GM21381 (cell line): ENCODE measurements at regions not wholly inside any gene's neighbourhood (a gene's known extent, or its start where the extent isn't known, plus 50 kb on each side); places are given as distances from the start of the nearest gene placed in this dataset.
"Not testable (repeated sequence)": the region's sequence is repeated elsewhere in the genome, so short reads cannot be mapped to it uniquely, and the experiment has no call there.

Source experiments
- ATAC-seq: cut with Tn5 transposase; IDR thresholded peaks from one replicate; pipeline ENCODE4 v1.9.1; 2021; ENCODE audit warnings: mild to moderate bottlenecking, moderate library complexity; ENCODE audit not compliant: unreplicated experiment

DNA sequence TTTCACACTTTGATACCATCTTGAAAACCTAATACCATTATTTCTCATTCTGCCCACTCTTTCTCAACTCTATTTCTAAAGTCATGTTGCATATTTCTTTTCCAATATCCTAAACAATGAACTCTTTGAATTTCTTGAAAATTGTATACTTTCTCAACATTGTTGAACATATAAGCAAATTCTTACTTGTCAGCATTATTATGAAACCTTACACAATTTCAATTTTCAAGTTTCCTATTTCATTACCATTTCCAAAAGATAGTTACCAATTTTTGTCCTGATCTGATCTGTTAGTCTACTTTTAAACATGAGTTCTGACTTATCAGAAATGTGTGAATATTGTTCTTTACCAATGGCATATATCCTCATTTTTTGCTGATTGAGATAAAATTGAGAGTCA, 806.3 kb upstream of the IGFBP7 start:
- ATAC-seq = no peak

DNA sequence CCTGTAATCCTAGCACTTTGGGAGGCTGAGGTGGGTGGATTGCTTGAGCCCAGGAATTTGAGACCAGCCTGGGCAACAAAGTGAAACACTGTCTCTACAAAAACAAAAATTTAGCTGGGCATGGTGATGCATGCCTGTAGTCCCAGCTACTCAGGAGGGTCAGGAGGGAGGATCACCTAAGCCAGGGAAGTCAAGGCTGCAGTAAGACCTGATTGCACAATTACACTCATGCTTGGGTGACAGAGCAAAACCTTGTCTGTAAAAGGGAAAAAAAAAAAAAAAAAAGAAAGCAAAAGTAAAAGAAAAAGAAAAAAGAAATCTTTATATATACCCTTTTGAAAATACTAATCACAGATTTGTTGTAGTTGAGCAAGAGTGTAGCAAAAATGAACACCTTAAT, 801.0 kb upstream of the IGFBP7 start:
- ATAC-seq = no peak

DNA sequence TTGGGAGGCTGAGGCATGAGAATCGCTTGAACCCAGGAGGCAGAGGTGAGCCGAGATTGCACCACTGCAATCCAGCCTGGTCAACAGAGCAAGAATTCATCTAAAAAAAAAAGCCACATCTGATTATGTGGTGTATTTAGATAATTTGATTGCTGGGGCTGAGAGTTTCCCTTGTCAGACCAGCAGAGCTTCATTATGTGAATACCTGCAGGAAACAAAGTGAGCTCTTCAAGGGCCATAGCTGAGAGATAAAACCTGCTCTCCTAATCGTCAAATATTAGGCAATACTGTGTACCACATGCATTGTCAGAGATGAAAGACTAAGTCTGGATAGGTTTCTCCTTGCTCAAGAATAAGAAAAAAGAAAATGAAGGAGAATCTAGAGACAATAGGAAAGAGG, 800.0 kb upstream of the IGFBP7 start:
- ATAC-seq = no peak

DNA sequence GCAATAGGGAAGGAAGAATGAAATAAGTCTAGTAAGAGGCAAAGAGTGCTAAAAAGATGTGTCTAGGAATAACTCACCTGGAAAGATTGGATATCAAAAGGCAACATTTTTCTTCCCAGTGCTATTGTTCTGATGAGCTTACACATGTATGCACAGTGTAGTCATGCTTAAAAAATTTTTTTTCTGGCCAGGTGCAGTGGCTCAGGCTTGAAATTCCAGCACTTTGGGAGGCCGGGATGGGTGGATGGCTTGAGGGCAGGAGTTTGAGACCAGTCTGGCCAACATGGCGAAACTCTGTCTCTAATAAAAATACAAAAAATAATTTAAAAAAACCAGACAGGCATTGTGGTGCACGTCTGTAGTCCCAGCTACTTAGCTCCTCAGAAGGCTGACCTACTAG, 795.8 kb upstream of the IGFBP7 start:
- no peak for ATAC-seq

DNA sequence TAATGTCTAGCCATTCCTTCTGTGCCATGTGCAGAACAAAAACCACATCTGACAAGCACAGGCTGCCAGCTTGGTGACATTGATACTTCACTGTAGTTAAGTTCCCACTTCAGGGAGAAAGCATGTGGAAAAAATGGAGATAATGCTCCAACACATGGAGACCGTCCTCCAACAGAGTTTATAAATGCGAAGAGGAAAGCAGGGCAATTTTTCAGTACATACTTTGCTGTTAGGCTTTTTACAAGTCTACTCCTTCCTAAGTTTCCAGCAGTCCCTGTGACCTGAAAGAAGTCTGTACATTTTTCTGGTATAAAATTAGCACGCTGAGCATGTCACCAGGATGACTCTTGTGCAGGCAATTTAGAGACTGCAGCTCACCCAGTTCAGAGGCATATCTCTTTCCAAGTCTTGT, 766.9 kb upstream of the IGFBP7 start:
- no peak for ATAC-seq

DNA sequence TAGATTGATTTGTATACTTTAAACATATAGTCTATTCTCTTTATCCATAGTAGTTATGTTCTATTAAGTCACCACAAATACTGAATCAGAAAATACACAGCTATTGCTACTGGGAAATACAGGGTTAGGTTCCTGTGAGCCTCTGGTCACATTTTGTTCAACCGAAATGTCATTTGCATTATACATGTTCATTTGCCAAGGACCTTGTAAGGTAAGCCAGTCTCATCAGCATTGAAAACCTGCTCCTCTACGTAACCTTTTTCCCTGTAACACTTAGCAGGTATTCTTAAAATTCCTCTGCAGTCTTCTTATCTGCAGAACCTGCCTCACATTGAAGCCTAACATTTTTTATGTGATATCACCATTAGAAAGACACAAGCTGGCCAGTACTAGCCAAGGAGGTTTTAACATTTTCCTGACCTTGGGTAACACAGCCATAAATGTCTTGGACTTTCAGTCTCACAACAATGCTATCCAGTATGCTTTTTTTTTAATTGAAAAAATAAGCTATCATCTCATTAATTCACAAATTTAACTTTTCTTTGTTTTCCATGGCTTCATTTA, 765.7 kb upstream of the IGFBP7 start:
- ATAC-seq = no peak

DNA sequence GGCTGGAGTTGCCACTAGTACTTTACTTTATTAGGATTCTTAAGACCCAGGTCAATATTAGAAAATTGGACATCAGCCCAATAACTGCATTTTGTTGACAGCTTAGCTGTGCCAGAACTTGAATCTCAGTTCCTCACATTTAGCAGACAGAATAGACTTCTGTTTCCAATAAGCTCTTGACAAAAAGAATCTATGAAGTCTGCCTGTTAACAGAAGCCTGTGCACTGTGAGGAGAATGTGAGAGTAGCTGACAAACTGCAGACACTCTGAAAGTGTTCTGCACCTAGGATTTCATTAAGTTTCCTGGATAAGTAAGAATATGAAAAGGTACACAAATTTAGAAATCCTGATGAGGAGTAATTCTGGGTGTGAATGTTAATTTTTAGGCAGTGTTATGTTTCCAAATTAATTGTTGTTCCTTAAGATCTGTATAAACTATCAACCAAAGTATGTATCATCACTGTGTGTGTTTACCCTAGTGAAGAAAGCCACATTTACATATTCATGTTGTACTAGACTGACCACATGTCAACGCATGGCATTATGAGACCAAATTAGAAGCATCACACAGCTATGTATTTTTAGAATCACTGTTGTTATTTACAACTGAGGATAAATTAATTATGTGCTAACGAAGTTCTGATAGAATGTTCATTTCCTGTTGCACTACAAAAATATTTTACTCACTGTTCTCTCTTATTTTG, 756.4 kb upstream of the IGFBP7 start:
- no peak for ATAC-seq

DNA sequence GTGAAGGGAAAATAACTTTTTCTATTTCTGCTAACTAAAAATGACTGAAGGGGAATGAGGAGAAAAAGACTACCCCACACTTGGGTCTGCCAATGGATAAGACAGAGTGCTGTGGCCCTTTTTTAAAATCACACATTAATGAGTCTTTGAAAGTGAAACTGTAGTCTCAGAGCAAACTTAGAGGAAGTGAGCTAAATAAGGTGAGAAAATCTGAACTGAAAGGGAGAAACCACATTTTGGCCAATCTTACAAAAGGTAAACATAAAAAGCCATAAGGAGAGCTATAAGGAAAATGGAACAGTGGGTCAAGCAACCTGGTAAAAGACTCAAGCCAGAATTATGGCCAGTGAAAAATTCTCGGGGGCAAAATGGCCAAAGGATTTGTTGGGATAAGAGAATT, 755.1 kb upstream of the IGFBP7 start:
- peak; percentile 85 for ATAC-seq

DNA sequence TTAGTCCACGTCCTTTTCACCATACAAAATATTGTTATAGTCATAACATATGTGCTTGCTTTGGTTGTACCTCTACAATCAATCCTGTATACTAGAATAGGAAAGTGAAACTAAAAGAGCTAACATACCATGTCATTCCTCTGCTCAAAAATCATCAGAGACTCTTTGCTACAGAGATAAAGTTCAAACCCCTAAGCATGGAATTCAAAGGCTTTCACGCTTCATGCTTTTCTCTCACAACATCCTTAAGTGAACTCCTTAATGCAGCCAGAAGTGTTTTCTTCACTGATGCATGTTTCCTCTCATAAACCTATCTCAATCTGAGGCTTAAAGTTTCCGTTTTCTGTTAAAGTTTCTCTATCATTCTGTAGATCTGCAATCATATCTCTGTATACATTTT, 744.6 kb upstream of the IGFBP7 start:
- peak; percentile 56 for ATAC-seq

DNA sequence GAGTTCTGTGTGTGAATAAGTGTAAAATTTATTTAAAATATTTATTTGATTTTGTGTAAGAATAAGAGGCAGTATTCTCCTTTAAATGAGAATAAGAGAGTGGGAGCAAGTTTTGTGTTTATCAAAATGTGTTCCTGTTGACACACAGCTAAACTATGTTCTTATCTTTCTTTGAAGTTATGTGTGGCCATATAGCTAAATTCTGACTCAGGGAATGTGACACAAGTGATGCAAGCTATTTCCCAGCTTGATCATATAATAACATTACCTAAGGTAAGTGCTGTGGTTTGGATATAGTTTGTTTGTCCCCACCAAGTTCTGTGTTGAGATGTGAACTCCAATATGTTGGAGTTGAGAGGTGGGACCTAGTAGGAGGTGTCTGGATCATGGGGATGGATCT, 740.0 kb upstream of the IGFBP7 start:
- no peak for ATAC-seq

DNA sequence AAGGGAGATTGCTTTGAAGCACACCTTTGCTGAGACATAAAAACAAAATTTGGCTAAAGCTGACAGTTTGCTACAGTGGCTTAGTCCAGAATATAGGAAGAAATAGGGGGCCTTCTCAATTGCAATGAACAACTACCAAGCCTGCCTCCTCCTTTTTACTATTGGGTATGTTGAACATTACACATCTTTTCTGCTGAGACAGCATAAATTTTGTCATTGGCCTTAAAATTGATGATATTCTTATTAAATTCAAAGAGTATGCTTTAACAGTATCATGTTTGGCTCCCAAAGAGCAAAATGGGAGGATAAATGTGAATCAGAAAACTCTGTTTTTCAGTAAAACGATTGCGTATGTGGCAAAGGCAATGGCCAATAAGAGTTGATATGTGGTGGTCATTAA, 721.9 kb upstream of the IGFBP7 start:
- ATAC-seq = no peak

DNA sequence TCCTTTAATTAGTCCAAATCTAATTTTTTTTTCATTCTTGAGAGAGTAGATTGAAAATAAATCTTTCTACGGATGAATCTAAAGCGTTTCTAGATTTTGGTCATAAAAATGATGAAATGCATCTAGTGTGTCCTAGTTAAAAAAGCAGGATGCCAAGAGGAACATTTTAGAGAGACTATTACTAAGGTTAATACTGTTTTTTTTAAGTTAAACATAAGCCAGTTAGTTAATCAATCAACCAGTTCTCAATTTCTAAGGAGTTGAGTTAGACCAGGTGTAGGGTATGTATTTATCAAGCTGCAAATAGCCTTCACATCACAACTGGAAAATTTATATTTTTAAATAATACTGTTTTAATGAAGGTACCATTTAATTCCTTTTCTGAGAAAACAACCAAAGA, 679.5 kb upstream of the IGFBP7 start:
- no peak for ATAC-seq

DNA sequence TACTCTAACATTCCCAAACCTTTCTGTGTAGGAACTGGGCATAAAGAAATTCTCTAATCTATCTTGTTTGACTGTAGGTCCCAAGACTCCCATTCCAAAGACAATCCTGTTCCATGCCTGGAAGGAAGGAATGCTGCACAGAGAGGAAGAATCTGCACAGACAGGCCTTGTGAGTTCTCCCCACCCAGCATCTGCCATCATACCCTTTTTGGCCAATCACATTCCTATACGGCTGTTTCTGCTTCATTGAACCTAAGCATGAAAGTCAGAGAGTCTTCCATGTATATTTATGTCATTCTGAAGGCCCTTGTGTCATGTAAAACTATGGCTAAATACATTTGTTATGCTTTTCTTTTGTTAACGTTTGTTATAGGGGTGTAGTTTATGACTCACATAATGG, 667.7 kb upstream of the IGFBP7 start:
- ATAC-seq = no peak

DNA sequence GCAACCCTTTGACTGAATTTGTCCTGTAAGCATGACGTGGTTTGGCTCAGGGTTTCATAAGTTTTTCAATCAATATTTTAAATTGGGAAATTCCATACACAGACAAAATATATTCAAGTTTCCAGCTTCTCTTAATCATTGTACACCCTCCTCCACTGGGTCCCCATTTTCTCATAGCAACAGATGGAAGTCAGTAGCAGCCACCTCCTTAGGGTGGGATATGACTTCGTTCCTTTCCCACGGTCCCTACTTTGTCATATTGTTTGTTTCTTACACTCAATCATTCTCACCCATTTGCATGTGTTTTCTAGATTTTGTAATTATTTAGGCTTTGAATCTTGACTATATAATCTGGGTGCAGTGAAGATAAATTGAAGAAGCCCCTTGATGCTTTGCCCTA, 664.5 kb upstream of the IGFBP7 start:
- ATAC-seq = no peak

DNA sequence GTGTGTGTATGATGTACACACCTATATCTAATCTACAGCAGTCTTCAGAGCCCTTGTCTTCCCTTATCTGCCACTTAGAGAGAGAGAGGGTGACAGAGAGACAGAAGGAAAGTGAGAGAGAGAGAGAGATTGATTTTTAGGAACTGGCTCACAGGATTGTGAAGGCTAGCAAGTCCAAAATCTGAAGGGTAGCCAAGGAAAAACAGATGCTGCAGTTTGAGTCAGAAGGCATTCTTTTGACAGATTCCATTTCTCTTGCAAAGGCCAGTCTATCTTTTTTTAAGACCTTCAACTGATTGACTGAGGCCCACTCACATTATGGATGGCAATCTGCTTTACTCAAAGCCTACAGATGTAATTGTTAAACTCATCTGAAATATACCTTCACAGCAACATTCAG, 664.0 kb upstream of the IGFBP7 start:
- ATAC-seq = no peak

DNA sequence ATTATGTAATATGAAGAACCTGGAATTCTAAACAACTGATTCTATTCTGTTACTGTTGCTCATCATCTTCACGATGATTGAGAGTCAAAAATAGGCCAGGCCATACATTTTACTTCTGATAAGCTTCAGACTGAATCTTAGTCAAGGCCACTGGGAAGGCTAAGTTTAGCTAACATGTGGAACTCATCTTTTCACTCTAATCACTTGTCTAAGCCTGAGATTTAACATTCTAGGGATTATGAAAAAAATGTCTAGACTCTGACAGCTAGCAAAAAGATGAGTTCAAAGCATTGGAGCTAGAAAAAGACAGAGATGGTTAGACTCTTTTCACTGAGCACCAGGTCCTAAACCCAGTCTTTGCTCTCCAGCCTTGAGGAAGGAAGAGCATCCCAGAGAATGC, 656.2 kb upstream of the IGFBP7 start:
- no peak for ATAC-seq

DNA sequence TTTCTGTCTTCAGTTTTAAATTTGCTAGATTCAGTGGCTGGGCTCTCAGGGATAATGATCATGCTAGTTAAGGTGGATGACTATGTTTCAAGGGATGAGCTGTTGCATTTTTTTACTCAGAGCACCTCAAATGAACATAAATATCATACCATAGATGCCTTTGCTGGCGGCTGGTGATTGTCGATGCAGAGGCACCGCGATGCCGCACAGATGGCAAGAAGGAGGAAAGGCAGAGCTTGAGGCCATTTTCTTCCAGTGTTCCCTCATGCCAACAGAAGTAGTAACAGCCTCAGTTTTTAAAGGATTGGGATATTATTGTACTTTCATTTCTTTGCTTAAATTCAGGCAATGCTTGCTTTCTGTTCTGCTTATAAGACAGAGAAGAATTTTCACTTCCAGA, 654.7 kb upstream of the IGFBP7 start:
- no peak for ATAC-seq

DNA sequence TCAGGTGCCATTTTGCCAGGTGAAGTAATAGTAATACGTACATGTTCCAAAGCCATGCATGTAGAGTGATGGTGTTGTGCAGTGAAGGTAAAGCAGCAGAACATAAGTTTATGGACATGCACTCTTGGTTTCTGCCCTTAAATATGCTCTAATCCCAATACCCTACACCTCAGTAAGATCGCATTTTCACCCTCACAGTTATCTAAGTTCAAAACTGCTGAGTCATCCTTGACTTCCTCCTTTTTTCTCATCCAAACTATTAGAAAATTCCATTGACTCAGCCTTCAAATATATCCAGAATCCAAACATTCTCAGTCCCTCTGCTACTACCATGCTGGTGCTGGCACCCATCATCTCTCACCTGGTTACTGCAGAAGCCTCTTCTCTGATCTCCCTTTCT, 652.9 kb upstream of the IGFBP7 start:
- no peak for ATAC-seq

DNA sequence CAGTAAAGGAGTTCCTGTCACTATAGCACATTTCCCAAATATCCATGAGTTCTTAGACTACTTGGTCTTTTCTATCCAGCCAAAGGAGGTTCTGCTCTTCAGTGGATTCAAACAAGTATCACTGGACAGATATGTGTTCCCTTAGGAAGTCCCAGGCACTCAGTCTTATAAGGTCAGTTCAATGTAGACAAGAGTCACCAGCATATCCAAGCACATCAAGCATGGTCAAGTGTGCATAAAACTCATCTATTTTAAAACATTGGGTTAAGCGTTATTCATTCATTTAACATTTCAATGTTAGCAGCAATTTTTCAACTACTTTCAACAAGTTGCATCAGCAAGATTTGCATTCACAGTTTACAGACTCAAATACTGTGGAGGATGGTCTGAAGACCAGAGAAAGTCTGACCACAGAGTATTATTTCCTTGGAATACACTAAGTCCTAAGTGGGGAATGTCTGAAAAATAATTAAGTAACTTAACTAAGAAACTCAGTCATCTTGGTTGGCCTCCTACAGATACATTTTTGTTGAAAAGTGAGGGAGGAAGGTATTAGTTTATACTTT, 630.5 kb upstream of the IGFBP7 start:
- no peak for ATAC-seq

DNA sequence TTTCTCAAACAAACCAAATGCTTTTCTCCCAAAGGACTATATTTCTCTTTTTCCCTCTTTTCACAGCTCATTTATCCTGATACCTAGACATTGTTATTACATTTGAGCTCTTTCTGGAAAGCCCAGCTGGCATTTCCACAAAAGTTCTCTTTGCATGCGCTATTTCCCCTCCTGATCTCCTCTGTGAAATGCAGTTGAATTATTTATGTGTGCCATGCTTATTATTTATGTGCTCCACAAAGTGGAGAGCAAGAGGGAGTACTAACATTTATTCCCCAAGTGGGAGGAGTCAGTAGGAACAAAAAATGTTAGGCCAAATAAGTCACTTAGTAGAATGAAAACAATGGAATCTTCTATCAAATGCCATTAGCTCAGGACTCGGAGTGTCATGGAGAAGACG, 626.6 kb upstream of the IGFBP7 start:
- no peak for ATAC-seq

DNA sequence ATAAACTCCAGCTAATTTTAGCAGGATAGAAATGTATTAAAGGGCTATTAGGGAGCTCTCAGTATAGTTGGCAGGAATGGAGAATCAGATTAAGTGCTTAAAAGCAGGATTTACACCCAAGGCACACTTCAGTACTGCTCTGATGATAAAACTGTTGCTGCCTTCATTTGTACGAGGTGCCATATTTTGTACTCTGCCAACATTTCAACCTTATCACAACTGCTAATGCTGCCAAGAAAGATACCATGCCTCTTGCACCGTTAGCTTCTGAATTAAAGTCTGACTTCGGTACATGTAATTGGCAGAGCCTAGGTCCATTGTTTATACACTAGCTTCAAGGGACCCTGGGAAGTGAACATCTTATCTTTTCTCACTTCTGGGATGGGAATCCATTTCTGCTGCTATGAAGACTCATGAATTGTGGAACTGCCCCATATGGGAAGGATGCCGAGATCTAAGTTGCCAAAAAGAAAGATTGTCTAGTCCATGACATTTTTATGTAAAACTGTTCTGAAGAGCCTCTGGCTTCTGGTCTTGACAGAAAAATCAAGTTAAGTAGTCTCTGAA, 624.0 kb upstream of the IGFBP7 start:
- ATAC-seq = no peak

DNA sequence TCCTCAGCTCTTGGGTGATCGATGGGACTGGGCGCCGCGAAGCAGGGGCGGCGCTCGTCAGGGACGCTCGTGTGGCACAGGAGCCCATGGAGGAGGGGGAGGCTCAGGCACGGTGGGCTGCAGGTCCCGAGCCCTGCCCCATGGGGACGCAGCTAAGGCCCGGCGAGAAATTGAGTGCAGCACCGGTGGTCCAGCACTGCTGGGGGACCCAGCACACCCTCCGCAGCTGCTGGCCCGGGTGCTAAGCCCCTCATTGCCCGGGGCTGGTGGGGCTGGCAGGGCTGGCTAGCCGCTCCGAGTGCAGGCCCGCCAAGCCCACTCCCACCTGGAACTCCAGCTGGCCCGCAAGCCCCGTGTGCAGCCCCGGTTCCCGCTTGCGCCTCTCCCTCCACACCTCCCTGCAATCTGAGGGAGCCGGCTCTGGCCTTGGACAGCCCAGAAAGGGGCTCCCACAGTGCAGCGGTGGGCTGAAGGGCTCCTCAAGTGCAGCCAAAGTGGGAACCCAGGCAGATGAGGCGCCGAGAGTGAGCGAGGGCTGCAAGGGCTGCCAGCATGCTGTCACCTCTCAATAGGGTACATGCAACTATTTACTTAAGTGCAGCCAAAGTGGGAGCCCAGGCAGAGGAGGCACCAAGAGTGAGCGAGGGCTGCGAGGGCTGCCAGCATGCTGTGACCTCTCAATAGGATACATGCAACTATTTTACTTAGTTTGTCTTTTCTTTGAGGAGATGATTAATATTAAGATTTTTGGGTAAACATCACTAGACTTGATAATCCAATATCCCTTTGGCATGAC, 619.8 kb upstream of the IGFBP7 start:
- ATAC-seq = not testable (repeated sequence)
